ENCODE measurements at regions not wholly inside any gene's neighbourhood (a gene's known extent, or its start where the extent isn't known, plus 50 kb on each side); places are given as distances from the start of the nearest gene placed in this dataset.

GRCh38 chr4:164412246-164412645 lies 341.7 kb upstream of the SMIM31 start:
- ATAC-seq: no peak

DNA sequence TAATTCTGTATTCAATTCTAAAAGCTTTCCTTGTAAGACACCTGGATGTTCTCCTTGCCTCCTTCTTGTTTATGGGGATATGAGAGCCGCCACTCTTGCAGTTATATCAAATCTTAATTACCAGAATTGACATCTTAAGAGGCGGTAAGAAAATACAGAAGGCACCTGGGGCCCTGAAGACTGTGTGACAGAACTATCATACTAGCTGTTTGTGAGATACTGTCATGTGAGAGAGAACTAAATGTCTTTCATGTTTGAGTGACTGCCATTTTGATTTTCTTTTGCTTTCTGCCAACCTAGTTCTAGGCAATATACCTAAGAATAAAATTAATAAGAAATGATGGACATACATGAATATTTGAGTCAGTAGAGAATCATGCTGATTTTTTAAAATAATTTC lies 340.2 kb upstream of the SMIM31 start:
- no peak for TF ChIP-seq CTCF (IDR thresholded peaks at IDR 0.05)
- DNase-seq (no peak), ATAC-seq (no peak)
- H3K4me1 ChIP-seq: no peaks in the 10 kb centered on the region
- peaks cover 0 to 3% of the 10 kb centered on the region in 2 donors for H3K9me3 ChIP-seq
- no peak overlapping the region for H3K4me3 ChIP-seq
- no peak overlapping the region for H3K27ac ChIP-seq
- H3K36me3 ChIP-seq: no peaks in the 10 kb centered on the region
- no peaks in the 10 kb centered on the region for H3K27me3 ChIP-seq
- intact Hi-C loops (cut with DNase I): no loop called here

More at GRCh38 chr4:164412246-164412645, 341.7 kb upstream of the SMIM31 start:
- no peak for DNase-seq
- TF ChIP-seq CTCF (IDR thresholded peaks at IDR 0.05): no peak
- Histone ChIP-seq H3K36me3 (no peaks in the 10 kb centered on the region), H3K9me3 (no peaks in the 10 kb centered on the region), H3K4me1 (no peaks in the 10 kb centered on the region), H3K4me3 (no peak overlapping the region), H3K27ac (no peak overlapping the region), H3K27me3 (no peaks in the 10 kb centered on the region)
- intact Hi-C loops (cut with DNase I): no loop called here

- intact Hi-C loops (cut with DNase I): no loop called here
- Histone ChIP-seq H3K4me1 (no peaks in the 10 kb centered on the region), H3K36me3 (no peaks in the 10 kb centered on the region), H3K27me3 (no peaks in the 10 kb centered on the region), H3K9me3 (peaks cover 0 to 4% of the 10 kb centered on the region in 2 donors), H3K4me3 (no peak overlapping the region), H3K27ac (no peak overlapping the region)
- DNase-seq: no peak
- no peak for ATAC-seq
- no peak for TF ChIP-seq CTCF (IDR thresholded peaks at IDR 0.05)
Observed at GRCh38 chr4:164423819-164424218, 330.1 kb upstream of the SMIM31 start.

- H3K36me3 ChIP-seq: no peaks in the 10 kb centered on the region
- no peak for TF ChIP-seq CTCF (IDR thresholded peaks at IDR 0.05)
- no peak for DNase-seq
Observed at GRCh38 chr4:164424846-164425245, 329.1 kb upstream of the SMIM31 start.

GRCh38 chr4:164428561-164428960 lies 325.4 kb upstream of the SMIM31 start:
- no peak overlapping the region for H3K4me3 ChIP-seq
- TF ChIP-seq CTCF (IDR thresholded peaks at IDR 0.05): no peak
- H3K9me3 ChIP-seq: no peaks in the 10 kb centered on the region
- no peaks in the 10 kb centered on the region for H3K4me1 ChIP-seq
- no peak overlapping the region for H3K27ac ChIP-seq
- intact Hi-C loops (cut with DNase I): no loop called here
- DNase-seq (no peak), ATAC-seq (no peak)
- no peaks in the 10 kb centered on the region for H3K36me3 ChIP-seq
- H3K27me3 ChIP-seq: no peaks in the 10 kb centered on the region

More at GRCh38 chr4:164424846-164425245, 329.1 kb upstream of the SMIM31 start:
- Histone ChIP-seq H3K9me3 (peaks cover 0 to 4% of the 10 kb centered on the region in 2 donors), H3K27me3 (no peaks in the 10 kb centered on the region), H3K4me1 (no peaks in the 10 kb centered on the region), H3K4me3 (no peak overlapping the region), H3K27ac (no peak overlapping the region)
- intact Hi-C loops (cut with DNase I): no loop called here
- ATAC-seq: no peak

Data from left lung (tissue), 4 donors.